ENCODE measurements at regions not wholly inside any gene's neighbourhood (a gene's known extent, or its start where the extent isn't known, plus 50 kb on each side); places are given as distances from the start of the nearest gene placed in this dataset.

DNA sequence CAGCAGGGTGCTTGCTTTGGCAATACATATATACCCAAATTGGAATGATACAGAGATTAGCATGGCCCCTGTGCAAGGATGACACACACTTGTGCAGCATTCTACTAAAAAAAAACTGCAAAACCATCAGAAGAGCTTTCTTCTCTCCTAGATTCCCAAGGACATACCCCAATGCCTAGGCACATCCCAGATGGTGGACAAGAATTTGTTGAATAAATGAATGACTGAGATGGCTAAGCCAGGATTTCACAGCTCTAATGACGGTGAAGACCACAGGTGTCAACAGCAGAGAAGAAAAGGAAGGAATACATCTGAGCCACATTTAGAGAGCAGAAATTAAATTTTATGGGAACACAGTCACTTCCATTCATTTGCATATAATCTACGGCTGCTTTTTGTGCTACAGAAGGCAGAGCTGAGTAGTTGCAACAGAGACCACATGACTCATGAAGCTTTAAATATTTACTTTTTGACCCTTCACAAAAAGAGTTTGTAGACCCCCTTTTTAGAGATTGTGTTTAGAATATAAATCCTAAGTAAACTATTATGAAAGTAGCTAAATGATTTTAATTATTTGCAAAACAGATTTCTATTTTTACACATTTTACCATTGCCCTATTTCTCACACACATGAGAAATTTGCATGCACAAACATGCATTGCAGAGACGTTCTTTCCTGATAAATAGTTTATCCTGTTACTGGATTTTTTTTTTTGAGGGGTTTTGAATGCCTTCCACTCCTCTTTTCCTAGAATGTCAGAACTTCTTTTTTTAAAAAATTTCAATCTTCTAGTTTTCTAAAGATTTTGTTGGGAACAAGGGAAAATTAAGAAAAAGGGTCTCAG, 119.0 kb downstream of the PMAIP1 start:
- TF ChIP-seq, protein P1, sequence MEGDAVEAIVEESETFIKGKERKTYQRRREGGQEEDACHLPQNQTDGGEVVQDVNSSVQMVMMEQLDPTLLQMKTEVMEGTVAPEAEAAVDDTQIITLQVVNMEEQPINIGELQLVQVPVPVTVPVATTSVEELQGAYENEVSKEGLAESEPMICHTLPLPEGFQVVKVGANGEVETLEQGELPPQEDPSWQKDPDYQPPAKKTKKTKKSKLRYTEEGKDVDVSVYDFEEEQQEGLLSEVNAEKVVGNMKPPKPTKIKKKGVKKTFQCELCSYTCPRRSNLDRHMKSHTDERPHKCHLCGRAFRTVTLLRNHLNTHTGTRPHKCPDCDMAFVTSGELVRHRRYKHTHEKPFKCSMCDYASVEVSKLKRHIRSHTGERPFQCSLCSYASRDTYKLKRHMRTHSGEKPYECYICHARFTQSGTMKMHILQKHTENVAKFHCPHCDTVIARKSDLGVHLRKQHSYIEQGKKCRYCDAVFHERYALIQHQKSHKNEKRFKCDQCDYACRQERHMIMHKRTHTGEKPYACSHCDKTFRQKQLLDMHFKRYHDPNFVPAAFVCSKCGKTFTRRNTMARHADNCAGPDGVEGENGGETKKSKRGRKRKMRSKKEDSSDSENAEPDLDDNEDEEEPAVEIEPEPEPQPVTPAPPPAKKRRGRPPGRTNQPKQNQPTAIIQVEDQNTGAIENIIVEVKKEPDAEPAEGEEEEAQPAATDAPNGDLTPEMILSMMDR (IDR thresholded peaks at IDR 0.05; ENCODE audit: poor library complexity) = no peak
- no peak for TF ChIP-seq EZH2phosphoT487 (IDR thresholded peaks at IDR 0.05; ENCODE audit: low read depth, severe bottlenecking, unreplicated experiment)
- no peak for TF ChIP-seq EZH2 (IDR thresholded peaks at IDR 0.05; ENCODE audit: borderline replicate concordance)
